Gastroesophageal sphincter (tissue), 4 donors: ENCODE measurements at regions not wholly inside any gene's neighbourhood (a gene's known extent, or its start where the extent isn't known, plus 50 kb on each side); places are given as distances from the start of the nearest gene placed in this dataset.
"Not testable (repeated sequence)": the region's sequence is repeated elsewhere in the genome, so short reads cannot be mapped to it uniquely, and the experiment has no call there.

Source experiments
- ATAC-seq: fragments of 150-250 bp; one replicate; pipeline ENCODE4 v1.9.1; 2016; ENCODE audit warnings: mild to moderate bottlenecking, moderate library complexity
- H3K27ac ChIP-seq, 4 donors: fragments of 200-600 bp; sonication (generic) in 3 of 4; 1 replicate in 3 of 4; 2 replicates in 1 of 4; pipeline ENCODE4 v1.5.1; 2016 to 2019
- H3K27me3 ChIP-seq: fragments of 200-600 bp; sonication (generic); one replicate; pipeline ENCODE4 v1.5.1; 2019
- H3K36me3 ChIP-seq, 2 donors: fragments of 200-600 bp; sonication (generic); one replicate each; pipeline ENCODE4 v1.5.1; 2019; ENCODE audit warnings: control low read depth in 1 of 2
- H3K4me1 ChIP-seq, 3 donors: fragments of 200-600 bp; sonication (generic); 1 replicate in 2 of 3; 2 replicates in 1 of 3; pipeline ENCODE4 v1.5.1; 2016 to 2019; ENCODE audit warnings: control low read depth in 2 of 3
- H3K4me3 ChIP-seq, 2 donors: fragments of 200-600 bp; sonication (generic); one replicate each; pipeline ENCODE4 v1.5.1; 2019; ENCODE audit warnings: mild to moderate bottlenecking in 1 of 2, moderate library complexity in 1 of 2
- H3K9me3 ChIP-seq, 3 donors: fragments of 200-600 bp; sonication (generic); one replicate each; pipeline ENCODE4 v1.5.1; 2017 to 2019; ENCODE audit warnings: control low read depth in 2 of 3
- EP300 ChIP-seq: sonication (generic); formaldehyde crosslinking; IDR thresholded peaks from one replicate; pipeline ENCODE4 v1.6.1; 2017; ENCODE audit warnings: antibody characterized with exemption, mild to moderate bottlenecking
- POLR2A ChIP-seq, 2 donors: fragments of 450-650 bp; IDR thresholded peaks; one replicate each; pipeline ENCODE4 v1.6.1; 2017; ENCODE audit warnings: antibody characterized with exemption in 2 of 2, mild to moderate bottlenecking in 2 of 2, moderate library complexity in 1 of 2
- POLR2AphosphoS5 ChIP-seq: sonication (generic); formaldehyde crosslinking; IDR thresholded peaks from one replicate; pipeline ENCODE4 v1.6.1; 2017; ENCODE audit warnings: antibody characterized with exemption
- WGBS, 2 donors: methylation state at CpG; one replicate each; pipeline ENCODE4 v1.1.5; 2018; ENCODE audit warnings: low coverage in 1 of 2; 5-methylcytosine and 5-hydroxymethylcytosine counted together
- TF ChIP-seq, protein P1 (sequence below), 4 experiments: fragments of 200-600 bp in 2 of 4; fragments of 450-650 bp in 2 of 4; sonication (generic) in 1 of 4; IDR thresholded peaks; one replicate each; pipeline ENCODE4 v1.5.1; 2017 to 2019; ENCODE audit warnings: antibody characterized with exemption in 4 of 4, mild to moderate bottlenecking in 2 of 4, moderate library complexity in 2 of 4

DNA sequence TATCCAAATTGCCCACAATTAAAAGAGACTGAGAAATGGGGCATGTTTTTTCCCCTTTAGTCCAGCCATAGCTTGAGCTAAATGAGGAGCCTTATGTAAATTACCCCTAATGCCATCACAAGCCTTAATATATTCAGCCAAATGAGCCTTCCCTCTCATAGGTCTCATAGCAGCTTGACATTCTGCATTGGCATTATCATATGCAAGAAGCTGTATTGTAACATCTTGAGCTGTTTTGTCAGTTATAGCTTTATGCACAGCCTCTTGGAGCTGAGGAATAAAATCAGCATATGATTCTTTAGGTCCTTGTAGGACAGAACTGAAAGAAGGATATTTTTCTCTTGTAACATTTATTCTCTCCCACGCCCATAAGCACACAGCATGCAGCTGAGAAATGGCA is 153.2 kb downstream of the ZNF486 start:
- no peak for ATAC-seq
- WGBS, 2 donors, result 78 to 82% methylated on average over 1 of the region's 1 CpG
- TF ChIP-seq POLR2A (IDR thresholded peaks at IDR 0.05) (no peak), POLR2AphosphoS5 (no peak), EP300 (no peak)
- TF ChIP-seq, protein P1, sequence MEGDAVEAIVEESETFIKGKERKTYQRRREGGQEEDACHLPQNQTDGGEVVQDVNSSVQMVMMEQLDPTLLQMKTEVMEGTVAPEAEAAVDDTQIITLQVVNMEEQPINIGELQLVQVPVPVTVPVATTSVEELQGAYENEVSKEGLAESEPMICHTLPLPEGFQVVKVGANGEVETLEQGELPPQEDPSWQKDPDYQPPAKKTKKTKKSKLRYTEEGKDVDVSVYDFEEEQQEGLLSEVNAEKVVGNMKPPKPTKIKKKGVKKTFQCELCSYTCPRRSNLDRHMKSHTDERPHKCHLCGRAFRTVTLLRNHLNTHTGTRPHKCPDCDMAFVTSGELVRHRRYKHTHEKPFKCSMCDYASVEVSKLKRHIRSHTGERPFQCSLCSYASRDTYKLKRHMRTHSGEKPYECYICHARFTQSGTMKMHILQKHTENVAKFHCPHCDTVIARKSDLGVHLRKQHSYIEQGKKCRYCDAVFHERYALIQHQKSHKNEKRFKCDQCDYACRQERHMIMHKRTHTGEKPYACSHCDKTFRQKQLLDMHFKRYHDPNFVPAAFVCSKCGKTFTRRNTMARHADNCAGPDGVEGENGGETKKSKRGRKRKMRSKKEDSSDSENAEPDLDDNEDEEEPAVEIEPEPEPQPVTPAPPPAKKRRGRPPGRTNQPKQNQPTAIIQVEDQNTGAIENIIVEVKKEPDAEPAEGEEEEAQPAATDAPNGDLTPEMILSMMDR (IDR thresholded peaks at IDR 0.05), result no peak
- Histone ChIP-seq H3K4me3 (no peak overlapping the region), H3K27ac (no peak overlapping the region), H3K27me3 (no peaks in the 10 kb centered on the region), H3K4me1 (no peaks in the 10 kb centered on the region), H3K36me3 (no peaks in the 10 kb centered on the region), H3K9me3 (no peaks in the 10 kb centered on the region)

DNA sequence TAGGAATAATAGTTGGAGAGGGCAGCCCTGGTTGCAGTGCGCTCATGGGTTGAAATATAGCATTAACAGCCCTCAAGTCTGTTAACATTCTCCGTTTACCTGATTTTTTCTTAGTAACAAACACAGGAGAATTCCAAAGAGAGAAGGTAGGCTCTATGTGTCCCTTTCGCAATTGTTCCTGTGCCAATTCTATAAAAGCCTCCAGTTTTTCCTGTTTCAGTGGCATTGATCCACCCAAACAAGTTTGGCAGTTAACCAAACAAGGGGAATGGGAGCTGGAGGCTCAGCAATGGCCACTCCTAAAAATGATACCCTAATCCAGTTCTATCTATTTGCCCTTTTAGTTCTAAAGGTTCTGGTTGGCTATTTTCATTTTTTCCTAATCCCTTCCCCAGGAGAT is 151.6 kb downstream of the ZNF486 start:
- ATAC-seq, result no peak
- Histone ChIP-seq H3K36me3 (no peaks in the 10 kb centered on the region), H3K9me3 (no peaks in the 10 kb centered on the region), H3K27ac (no peak overlapping the region), H3K4me3 (no peak overlapping the region), H3K27me3 (no peaks in the 10 kb centered on the region), H3K4me1 (no peaks in the 10 kb centered on the region)
- TF ChIP-seq, protein P1 (IDR thresholded peaks at IDR 0.05), result no peak
- TF ChIP-seq POLR2A (IDR thresholded peaks at IDR 0.05), result no peak
- TF ChIP-seq POLR2AphosphoS5, result no peak
- TF ChIP-seq EP300, result no peak
- 62 to 76% methylated on average over 3 of the region's 3 CpGs for WGBS, 2 donors

DNA sequence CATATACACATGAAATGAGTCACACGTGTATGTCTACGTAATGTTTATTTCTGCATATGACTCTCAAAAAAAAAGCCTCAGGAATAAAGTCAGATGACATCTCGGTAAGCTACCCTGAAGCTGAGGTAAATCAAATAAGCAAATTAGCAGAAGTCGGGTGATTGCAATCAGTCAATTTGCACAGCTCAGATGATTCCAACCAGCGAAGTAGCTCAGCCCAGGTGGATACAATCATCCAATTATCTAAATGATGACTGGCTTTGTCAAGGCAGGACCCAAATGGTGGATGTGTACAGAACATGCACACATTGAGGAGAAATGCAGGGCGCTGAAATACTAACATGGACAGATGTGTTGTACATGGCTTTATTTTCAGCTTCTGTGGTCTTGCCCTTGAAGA is 148.5 kb downstream of the ZNF486 start:
- WGBS, 2 donors, result 48 to 62% methylated on average over 6 of the region's 6 CpGs
- no peaks in the 10 kb centered on the region for H3K36me3 ChIP-seq
- no peak overlapping the region for H3K4me3 ChIP-seq
- no peak overlapping the region for H3K27ac ChIP-seq
- TF ChIP-seq POLR2A (IDR thresholded peaks at IDR 0.05), result no peak
- TF ChIP-seq, protein P1 (IDR thresholded peaks at IDR 0.05), result no peak
- TF ChIP-seq EP300, result no peak
- no peak for TF ChIP-seq POLR2AphosphoS5
- no peaks in the 10 kb centered on the region for H3K27me3 ChIP-seq
- ATAC-seq, result no peak
- peaks cover 0 to 3% (median 0%) of the 10 kb centered on the region in 3 donors for H3K9me3 ChIP-seq
- no peaks in the 10 kb centered on the region for H3K4me1 ChIP-seq

DNA sequence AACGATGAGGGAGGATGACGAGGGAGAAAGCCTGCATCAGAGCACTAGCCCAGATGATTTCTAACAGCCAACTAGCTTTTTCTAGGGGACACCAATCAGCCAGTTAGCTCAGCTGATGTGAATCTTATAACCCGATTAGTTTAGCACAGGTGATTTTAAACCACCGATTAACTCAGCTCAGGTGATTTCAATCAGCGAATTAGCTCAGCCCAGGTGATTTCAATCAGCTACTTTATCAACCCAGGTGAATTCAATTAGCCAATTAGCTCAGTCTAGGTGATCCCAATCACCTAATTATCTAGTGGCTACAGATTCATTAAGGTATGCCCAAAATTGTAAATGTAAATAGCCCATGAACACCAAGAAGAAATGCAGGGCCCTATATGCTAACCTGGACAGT is 146.9 kb downstream of the ZNF486 start:
- 66 to 80% methylated on average over 5 of the region's 5 CpGs for WGBS, 2 donors
- no peak overlapping the region for H3K4me3 ChIP-seq
- H3K27me3 ChIP-seq, result no peaks in the 10 kb centered on the region
- H3K4me1 ChIP-seq, result no peaks in the 10 kb centered on the region
- peaks cover 0 to 4% (median 0%) of the 10 kb centered on the region in 3 donors for H3K9me3 ChIP-seq
- no peak for ATAC-seq
- H3K36me3 ChIP-seq, result no peaks in the 10 kb centered on the region
- H3K27ac ChIP-seq, result no peak overlapping the region
- TF ChIP-seq POLR2A (IDR thresholded peaks at IDR 0.05), result no peak
- no peak for TF ChIP-seq POLR2AphosphoS5
- TF ChIP-seq, protein P1 (IDR thresholded peaks at IDR 0.05), result no peak
- TF ChIP-seq EP300, result no peak

DNA sequence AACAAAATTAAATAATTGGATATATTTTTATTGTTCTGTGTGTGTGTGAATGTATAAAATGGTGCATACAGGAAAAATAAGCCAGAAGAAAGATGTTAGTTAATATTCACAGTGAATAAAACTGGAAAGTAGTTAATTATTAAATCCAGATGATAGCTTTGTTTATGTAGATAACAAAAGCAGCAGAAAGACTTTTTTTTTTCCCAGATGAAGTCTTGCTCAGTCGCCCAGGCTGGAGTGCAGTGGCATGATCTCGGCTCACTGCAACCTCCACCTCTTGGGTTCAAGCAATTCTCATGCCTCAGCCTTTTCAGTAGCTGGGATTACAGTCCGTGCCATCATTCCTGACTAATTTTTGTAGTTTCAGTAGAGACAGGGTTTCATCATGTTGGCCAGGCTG is 140.1 kb downstream of the ZNF486 start:
- Histone ChIP-seq H3K36me3 (no peaks in the 10 kb centered on the region), H3K4me1 (no peaks in the 10 kb centered on the region), H3K9me3 (peaks cover 0 to 4% (median 0%) of the 10 kb centered on the region in 3 donors), H3K27me3 (no peaks in the 10 kb centered on the region), H3K4me3 (no peak overlapping the region), H3K27ac (no peak overlapping the region)
- TF ChIP-seq POLR2A (IDR thresholded peaks at IDR 0.05) (no peak), EP300 (no peak)
- TF ChIP-seq, protein P1 (IDR thresholded peaks at IDR 0.05), result no peak
- 55% methylated on average over 3 of the region's 3 CpGs; no CpG with 5 or more reads in 1 of the 2 donors for WGBS, 2 donors
- no peak for ATAC-seq

DNA sequence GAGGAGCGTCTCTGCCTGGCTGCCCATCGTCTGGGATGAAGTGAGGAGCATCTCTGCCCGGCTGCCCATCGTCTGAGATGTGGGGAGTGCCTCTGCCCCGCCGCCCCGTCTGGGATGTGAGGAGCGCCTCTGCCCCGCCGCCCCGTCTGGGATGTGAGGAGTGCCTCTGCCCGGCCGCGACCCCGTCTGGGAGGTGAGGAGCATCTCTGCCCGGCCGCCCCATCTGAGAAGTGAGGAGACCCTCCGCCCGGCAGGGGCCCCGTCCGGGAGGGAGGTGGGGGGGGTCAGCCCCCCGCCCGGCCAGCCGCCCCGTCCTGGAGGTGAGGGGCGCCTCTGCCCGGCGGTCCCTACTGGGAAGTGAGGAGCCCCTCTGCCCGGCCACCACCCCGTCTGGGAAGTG is 129.3 kb downstream of the ZNF486 start:
- not testable (repeated sequence) for H3K4me1 ChIP-seq, H3K27me3 ChIP-seq, H3K27ac ChIP-seq, ATAC-seq, H3K4me3 ChIP-seq, H3K9me3 ChIP-seq, H3K36me3 ChIP-seq
- no CpG with 5 or more reads among the region's 30 CpGs for WGBS, 2 donors
